HG03457 (cell line): ENCODE measurements at regions not wholly inside any gene's neighbourhood (a gene's known extent, or its start where the extent isn't known, plus 50 kb on each side); places are given as distances from the start of the nearest gene placed in this dataset.
"Not testable (repeated sequence)": the region's sequence is repeated elsewhere in the genome, so short reads cannot be mapped to it uniquely, and the experiment has no call there.

Experiments
- ATAC-seq: cut with Tn5 transposase; IDR thresholded peaks from one replicate; pipeline ENCODE4 v1.9.1; 2021; ENCODE audit warnings: moderate number of reproducible peaks; ENCODE audit not compliant: unreplicated experiment

DNA sequence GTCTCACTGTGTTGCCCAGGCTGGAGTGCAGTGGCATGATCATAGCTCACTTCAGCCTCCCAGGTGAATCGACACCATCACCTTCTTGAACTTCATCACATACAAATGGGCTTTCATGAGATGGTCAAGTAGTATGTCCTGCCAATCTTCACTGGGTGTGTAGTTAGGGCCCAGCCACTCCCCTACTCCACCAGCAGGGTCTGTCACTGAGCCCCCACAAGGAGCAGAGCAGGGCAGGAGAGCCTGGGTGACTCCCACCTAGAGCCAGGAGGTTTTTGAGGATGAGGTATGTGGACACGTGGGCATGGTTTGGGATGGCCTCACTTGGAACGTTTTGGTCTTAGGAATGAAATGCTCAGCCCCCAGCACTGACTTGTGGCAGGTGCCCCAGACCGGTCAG lies 4037.7 kb upstream of the TPTE start:
- ATAC-seq, result not testable (repeated sequence)

DNA sequence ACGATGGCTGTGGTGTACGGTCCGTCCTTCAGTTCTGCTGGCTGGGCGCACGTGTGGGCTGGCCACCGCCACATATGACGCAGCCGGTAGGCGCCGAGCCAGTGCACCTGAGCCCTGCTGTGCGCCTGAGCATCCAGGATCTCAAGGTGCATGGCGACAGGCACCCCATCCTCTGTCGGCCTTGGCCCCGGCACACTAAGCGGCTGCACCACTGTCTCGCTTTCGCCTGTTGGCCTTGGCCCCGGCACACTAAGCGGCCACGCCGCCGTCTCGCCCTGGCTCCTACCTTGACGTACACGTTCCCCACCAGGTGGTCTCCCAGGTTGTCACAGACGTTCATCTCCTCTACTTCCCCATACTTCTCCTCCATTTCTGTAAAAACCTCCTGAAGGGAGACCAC lies 4034.6 kb upstream of the TPTE start:
- ATAC-seq, result not testable (repeated sequence)

DNA sequence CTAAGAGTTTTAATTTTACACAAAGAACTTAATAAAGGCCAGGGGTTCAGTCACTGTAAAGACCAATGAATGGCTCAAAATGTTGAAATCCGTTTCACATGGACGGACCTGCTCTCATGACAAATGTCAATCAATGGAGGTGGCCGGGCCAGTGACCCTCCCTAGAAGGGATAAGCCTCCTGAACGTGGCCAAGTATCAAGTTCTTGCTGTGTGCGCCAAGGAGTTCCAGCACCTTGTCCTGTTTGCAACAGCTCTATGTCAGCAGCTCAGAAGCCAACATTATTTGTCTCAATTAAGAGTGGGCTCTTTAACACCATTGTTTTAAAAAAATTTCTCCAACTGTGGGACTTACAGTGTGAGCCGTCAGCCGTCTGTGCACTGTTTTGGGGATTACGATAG lies 4028.7 kb upstream of the TPTE start:
- not testable (repeated sequence) for ATAC-seq

DNA sequence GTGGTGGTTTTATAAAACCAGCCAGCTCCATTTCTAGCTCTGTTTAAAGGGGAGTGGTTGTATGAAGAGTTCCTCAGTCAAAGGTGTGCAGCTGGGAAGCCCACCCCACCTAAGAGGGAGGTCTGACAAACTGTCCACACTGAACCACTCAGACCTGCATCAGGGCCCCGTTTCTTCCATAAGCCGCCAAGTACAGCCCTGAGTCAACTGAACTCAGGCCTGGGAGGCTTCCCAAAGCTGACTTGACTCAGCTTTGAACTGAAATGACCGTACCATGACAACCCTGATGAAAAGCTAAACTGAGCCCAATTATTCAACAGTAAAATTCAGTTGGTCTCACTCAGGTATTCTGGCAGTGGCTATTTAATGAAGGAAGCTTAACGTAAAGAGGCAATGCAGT lies 4027.4 kb upstream of the TPTE start:
- not testable (repeated sequence) for ATAC-seq

DNA sequence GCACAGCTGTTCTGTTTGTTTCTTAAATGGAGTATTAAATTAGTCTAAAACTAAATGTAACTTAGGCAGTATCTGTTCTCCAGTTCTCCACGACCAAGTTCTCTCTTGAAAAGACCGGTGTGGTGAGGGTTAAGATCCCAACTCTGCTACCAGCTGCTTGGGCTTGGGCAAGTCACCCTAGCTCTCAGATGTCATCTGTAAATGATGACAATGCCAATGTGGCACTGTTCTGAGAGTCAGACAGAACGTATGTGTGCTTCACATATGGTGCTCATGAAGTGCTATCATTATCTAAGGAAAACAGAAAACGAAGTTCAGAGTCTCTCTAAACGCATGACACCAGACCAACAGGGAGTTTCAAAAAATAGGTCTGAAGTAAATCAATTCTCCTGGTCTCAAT lies 4025.0 kb upstream of the TPTE start:
- ATAC-seq, result not testable (repeated sequence)

DNA sequence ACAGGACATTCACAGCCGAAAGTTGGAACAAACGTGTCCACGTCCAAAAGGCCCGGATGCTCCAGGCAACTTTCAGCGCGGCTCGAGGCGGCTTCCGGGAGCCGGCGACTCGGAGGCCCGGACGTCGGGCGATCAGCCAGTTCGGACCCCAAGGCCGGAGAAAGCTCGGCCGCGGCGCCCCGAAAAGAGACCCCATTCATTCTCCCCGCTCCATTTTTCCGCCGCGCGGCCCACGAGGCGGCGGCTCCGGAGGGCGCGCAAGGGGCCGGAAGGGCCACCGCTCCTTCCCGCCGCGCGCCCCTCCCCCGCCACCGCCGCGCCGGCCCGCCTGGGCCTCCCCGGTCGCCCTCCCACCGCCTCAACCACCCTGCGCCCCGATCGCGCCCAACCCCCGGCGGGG lies 4022.7 kb upstream of the TPTE start:
- ATAC-seq, result peak; percentile 9

DNA sequence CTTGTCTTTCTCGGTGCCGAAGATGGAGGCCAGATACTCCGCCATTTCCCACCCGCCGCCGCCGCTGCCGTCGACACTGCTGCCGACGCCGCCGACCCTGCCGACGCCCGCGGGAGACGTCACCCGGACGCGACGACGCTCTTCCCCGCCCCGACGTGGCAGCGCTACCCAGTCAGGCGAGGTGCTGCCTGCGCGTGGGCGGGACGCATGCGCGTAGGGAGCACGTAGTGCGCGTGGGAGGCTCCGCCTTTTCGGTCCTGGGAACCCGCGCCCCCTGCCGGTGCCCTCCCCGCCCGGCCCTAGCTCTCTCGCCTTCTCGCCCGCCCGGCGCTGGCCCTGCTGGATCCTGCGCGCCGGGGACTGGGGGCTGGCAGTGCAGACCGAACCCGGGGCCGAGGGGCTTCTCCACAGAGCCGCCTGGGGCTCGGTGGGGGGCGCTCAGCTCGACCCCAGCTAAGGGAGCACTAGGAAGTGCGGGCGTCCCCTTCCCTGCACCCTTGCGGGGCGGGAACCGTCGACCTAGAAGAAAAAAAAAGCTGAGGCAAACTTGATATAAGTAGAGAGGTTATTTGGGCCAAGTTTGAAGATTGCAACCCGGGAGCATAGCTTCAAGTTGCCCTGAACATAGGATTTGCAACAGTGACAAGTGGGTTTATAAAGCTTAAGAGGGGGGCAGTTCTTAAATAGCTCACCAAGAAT lies 4022.1 kb upstream of the TPTE start:
- ATAC-seq, result peak; percentile 47

DNA sequence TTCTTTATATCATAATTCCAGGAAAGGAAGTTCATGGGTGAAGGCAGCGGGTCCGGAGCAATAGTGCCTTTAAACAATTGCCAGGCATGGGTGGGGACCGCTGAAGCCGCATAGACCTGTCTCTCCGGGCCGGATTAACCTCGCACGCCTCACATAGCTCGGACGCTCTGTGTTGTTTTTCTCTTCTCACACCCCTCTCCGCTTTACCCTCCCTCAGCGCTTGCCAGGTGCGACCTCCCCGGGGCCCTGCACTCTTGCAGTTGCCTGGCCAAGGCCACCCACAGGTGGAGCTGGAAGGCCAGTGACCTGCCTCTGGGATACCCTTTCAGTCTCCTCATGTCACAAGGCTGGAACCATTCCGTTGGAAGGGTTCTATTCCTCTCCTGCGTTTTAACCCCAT lies 4021.5 kb upstream of the TPTE start:
- ATAC-seq, result not testable (repeated sequence)

DNA sequence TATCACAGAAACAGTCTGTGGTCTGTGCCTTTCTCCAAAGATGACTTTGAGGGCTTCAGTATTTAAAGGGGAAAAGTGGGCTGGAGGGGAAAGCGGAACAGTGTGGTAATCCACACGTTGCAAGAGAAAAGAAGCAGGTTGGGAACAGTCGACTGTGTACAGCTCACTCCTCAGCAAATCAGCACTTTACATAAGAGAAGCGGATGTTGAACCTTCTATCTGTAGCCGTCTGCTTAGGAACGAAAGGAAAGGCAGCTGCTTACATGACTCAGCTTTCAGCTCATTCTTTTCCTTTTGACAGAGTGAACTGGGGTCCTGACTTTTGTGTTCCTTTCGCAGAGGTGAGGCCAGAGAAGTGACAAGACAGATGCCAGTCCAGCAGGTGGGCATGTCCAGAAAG lies 4020.7 kb upstream of the TPTE start:
- not testable (repeated sequence) for ATAC-seq

DNA sequence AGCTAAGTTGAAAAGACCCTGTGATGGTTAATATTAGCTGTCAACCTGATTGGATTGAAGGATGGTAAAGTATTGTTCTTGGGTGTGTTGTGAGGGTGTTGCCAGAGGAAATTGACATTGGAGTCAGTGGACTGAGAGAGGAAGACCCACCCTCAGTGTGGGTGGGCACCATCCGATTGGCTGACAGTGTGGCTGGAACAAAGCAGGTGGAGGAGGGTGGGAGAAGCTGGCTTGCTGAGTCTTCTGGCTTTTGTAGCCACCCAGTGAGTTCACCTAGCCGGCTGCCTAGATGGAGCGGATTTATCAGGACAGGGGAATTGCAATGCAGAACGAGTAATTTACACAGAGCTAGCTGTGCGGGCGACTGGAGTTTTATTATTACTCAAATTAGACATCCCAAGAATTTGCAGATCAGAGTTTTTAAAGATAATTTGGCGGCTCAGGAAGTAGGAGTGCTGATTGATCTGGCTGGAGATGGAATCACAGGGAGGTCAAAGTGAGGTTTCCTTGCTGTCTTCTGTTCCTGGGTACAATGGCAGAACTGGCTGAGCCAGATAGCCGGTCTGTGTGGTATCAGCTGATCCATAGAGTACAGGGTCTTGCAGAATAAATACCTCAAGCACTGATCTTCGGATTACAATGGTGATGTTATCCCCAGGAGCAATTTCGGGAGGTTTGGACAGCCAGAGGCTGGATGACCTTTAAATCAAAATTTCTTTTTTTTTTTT lies 4015.1 kb upstream of the TPTE start:
- not testable (repeated sequence) for ATAC-seq

DNA sequence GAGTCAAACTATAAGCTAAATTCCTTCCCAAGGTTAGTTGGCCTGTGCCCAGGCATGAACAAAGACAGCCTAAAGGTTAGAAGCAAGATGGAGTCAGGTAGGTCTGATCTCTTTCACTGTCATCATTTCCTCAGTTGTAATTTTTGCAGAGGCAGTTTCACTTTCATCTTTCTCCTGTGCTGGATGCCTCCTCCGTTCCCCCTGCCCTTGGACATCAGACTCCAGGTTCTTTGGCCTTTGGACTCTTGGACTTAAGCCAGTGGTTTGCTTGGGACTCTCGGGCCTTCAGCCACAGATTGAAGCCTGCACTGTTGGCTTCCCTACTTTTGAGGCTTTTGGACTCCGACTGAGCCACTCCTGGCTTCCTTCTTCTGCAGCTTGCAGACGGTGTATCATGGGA lies 4013.8 kb upstream of the TPTE start:
- not testable (repeated sequence) for ATAC-seq

DNA sequence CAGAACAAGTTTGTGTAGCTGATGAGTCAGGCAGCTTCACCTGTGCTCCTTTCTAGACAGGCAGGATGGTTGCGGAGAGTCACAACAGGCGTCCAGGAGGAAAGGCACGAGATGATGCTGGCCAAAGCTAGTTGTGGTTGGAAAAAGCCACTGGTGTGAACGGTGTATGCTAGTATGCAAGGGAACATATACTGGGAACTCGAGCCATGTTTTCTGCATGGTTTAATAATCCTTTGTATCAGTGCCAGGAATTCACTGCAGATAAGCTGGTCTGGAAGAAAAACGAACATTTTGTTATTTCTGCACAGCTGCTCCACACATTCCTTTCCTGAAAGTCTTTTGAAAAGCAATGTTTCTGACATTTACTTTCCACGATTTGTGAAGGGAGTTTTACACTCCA lies 3999.6 kb upstream of the TPTE start:
- not testable (repeated sequence) for ATAC-seq

DNA sequence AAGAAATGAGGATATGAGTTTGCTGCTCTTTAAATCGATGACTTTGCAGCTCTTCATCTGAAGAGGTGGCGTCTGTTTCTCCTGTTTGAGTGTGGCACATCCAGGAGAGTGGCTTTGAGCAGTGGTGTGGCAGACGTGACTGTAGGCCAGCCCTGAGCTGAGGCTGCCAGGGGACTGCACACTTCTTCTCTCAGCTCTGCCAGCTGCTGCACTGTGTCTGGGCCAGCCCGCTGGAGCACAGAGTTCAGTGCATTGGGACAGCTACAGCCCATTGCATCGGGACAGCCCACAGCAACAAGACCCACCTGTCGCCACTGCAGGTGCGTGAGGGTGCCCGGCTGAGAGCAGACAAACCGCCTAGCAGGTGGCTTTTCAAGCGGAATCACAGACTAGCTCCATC lies 3995.2 kb upstream of the TPTE start:
- ATAC-seq, result not testable (repeated sequence)

DNA sequence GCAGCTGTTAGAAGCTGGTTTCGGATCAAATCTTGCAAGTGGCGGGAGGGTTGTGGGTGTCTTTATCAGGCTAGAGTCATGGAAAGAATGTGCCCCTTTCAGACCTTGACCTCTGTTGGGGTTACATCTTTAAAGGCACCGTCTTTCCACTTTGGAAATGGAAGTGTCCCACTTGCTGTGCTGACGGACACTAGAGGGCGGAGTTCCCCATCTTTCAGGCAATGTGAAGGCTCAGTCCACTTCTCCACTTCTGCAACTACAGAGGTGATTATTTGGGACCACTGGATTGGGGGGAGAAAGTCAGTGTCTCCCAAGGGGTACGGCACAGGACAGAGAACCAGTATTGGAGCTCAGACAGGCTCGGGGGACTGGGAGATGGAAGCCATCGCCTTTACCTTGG lies 3990.7 kb upstream of the TPTE start:
- not testable (repeated sequence) for ATAC-seq

DNA sequence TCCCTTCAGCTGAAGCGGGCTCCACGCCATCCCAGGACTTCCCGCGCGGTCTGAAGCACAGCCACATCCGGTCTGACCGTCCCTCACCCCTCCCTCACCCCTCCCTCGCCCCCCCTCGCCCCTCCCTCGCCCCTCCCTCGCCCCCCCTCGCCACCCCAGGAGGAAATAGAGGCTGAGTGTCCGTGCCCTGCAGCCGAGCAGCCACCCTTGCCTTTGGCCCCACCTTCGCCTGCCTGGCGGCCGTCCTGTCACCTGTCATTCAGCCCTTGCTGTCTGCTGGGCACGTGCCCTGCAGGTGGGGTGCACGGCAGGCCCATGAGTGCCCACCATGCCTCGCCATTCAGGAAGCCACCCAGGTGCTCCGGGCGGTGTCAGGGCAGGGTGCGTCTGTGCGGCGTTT lies 3988.1 kb upstream of the TPTE start:
- not testable (repeated sequence) for ATAC-seq

DNA sequence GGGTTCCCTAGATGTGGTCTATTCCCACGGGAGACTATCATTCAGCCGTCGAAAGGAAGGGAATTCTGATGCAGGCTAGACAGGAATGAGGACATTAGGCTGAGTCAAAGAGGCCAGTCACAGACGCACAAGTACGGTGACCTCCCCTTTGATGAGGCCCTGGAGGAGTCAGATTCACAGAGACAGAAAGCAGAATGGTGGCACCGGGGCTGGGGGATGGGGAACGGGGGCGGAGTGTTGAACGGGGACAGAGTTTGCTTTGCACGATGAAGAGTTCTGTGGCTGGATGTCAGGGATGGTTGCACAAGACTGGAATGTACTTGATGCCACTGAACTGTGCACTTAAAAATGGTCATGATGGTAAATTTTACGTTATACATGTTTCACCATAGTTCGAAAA lies 3983.1 kb upstream of the TPTE start:
- not testable (repeated sequence) for ATAC-seq

DNA sequence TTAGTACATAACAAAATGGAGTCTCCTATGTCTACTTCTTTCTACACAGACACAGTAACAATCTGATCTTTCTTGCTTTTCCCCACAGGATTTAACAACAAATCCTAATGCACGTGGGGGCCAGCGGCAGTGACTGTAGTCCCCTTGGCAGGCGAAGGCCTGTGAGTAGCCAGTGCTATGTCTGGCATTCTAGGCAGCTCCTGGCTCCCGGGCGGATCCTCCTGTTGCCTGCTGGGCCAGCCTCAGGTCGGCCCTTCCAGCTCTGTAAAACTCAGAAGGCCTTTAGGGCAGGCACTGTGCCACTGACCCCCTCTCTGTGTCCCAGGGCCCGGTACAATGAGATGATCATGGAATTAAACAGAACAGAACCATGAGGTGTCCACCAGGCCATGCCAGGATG lies 3981.7 kb upstream of the TPTE start:
- ATAC-seq, result not testable (repeated sequence)

DNA sequence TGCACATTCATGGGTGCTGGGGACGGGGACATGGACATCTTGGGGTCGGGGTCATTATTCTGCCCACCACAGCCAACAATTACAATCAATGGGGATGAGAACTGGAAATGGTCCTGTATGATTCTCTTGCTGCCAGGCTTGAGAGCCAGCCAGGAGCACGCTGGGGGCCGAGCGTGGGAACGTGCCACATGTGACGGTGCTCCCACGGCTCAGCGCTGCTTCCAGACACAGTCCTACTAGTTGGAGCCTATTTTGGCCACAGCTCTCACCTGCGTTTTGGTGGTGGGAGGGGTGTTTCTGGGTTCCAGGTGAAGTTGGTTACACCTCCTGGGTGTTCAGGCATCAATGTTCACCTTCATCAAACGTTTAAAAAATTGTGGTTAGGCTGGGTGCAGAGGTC lies 3980.3 kb upstream of the TPTE start:
- ATAC-seq, result not testable (repeated sequence)

DNA sequence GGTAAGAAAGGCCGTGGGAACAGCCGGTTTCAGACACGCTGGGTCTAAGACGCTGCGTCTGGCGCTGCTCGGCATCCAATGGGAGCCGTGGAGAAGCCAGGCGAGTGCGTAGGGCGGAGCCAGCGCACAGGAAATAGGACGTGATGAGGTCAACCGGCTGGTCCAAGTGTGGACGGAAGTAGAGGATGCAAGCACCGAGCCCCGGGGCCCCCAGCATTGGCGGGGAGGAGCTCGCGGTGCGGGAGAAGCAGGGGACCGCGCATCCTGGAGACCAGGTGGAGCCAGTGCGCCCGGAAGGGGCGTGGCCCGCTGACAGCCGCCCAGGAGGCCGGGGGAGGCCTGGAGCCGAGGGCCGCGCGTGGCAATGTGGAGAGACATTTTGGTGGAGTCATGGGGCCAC lies 3976.1 kb upstream of the TPTE start:
- not testable (repeated sequence) for ATAC-seq

DNA sequence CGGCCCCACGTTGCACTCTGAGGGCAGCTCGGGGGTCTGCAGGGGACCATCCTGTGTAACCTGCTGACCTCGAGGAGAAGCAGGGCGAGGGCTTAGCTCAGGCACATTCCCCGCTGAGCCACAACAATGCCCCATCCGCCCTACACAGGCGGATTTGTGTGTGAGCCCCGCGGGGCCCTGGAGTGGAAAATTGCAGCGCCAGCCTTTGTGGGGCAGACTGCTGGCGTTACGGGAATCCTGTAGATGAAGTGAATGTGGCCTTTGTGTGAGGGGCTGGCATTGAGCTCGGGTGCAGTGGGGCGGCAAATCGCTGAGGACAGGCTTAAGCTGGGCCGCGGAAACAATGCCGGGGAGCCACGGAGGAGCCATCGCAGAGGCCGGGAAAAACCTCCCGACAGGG lies 3970.3 kb upstream of the TPTE start:
- not testable (repeated sequence) for ATAC-seq

DNA sequence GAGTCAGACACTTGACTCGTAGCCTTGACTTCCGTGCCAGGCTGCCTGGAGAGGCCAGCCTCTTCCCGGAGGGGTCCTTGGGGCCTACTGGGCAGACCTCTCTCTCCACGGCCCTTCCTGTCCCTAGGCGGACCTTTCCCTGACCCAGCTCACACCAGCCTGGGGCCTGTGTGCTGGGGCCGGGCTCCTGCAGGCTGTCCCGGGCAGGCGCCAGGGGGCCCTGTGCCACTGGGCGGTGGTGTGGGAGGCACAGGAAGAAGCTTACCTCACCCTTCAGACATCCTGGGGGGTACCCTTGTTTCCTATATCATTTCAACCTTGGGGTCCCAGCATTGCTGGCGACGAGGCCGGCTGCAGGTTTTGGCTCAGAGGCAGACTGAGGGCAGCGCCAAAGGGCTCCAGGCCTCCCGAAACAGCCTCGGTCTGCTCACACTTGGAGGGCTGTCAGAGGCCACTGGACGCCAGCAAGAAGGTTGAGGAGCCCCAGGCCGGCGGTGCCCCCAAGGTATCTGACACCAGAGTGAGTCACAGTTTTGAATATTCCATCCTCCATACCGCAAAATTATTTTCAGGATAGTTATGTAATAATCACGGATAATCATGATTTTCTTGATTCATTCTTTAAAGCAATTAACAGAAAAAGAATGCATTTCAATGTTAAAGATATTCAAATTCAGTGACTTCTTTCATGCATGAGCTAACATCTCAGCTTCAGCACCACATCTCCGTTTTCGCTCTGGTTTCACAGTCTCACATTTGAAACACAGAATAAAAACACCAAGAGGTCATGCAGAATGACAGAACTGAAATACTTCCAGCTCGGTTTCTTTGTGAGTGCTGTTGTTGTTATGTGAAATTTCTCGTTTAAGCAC lies 3967.6 kb upstream of the TPTE start:
- not testable (repeated sequence) for ATAC-seq
